ENCODE measurements at regions not wholly inside any gene's neighbourhood (a gene's known extent, or its start where the extent isn't known, plus 50 kb on each side); places are given as distances from the start of the nearest gene placed in this dataset.

- peaks cover 11% of the 10 kb centered on the region for H3K9me3 Mint-ChIP-seq (ENCODE audit: low read depth)
- H3K4me1 Mint-ChIP-seq (ENCODE audit: low read depth) = peaks cover 38% of the 10 kb centered on the region
- DNase-seq (ENCODE audit: low spot score) = no peak
- H3K27me3 Mint-ChIP-seq (ENCODE audit: low read depth) = no peaks in the 10 kb centered on the region
- peak overlapping the region; percentile 77 for H3K27ac Mint-ChIP-seq (ENCODE audit: unreplicated experiment)
- no peaks in the 10 kb centered on the region for H3K36me3 Mint-ChIP-seq (ENCODE audit: low read depth)
- H3K4me3 Mint-ChIP-seq (ENCODE audit: unreplicated experiment) = no peak overlapping the region
- TF ChIP-seq CTCF (IDR thresholded peaks at IDR 0.05) = no peak
Measured at GRCh38 chr13:63433546-63434150, 2018.0 kb upstream of the PCDH20 start.

DNA sequence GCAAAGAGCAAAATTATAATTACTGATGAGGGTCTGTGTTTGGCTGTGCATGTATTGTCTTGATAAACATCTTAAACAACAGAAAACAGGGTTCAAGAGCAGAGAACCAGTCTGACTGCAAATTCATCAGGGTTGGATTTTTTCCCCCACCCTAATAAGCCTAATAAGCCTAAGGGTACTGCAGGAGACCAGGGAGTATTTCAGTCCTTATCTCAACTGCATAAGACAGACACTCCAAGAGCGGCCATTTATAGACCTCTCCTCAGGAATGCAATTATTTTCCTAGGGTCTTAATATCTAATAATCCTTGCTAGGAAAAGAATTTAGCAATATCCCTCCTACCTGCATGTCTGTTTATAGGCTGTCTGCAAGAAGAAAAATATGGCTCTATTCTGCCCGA lies 2011.5 kb upstream of the PCDH20 start:
- no peak for DNase-seq (ENCODE audit: low spot score)
- H3K27me3 Mint-ChIP-seq (ENCODE audit: low read depth) = no peaks in the 10 kb centered on the region
- H3K4me3 Mint-ChIP-seq (ENCODE audit: unreplicated experiment) = no peak overlapping the region
- peaks cover 10% of the 10 kb centered on the region for H3K4me1 Mint-ChIP-seq (ENCODE audit: low read depth)
- H3K36me3 Mint-ChIP-seq (ENCODE audit: low read depth) = no peaks in the 10 kb centered on the region
- no peak overlapping the region for H3K27ac Mint-ChIP-seq (ENCODE audit: unreplicated experiment)
- peaks cover 7% of the 10 kb centered on the region for H3K9me3 Mint-ChIP-seq (ENCODE audit: low read depth)
- no peak for TF ChIP-seq CTCF (IDR thresholded peaks at IDR 0.05)

- no peaks in the 10 kb centered on the region for H3K36me3 Mint-ChIP-seq (ENCODE audit: low read depth)
- H3K27me3 Mint-ChIP-seq (ENCODE audit: low read depth) = no peaks in the 10 kb centered on the region
- no peak overlapping the region for H3K27ac Mint-ChIP-seq (ENCODE audit: unreplicated experiment)
- no peak overlapping the region for H3K4me3 Mint-ChIP-seq (ENCODE audit: unreplicated experiment)
- no peak for DNase-seq (ENCODE audit: low spot score)
- peaks cover 6% of the 10 kb centered on the region for H3K4me1 Mint-ChIP-seq (ENCODE audit: low read depth)
- no peak for TF ChIP-seq CTCF (IDR thresholded peaks at IDR 0.05)
- H3K9me3 Mint-ChIP-seq (ENCODE audit: low read depth) = peaks cover 7% of the 10 kb centered on the region
Measured at GRCh38 chr13:63425131-63425530, 2009.5 kb upstream of the PCDH20 start.

DNA sequence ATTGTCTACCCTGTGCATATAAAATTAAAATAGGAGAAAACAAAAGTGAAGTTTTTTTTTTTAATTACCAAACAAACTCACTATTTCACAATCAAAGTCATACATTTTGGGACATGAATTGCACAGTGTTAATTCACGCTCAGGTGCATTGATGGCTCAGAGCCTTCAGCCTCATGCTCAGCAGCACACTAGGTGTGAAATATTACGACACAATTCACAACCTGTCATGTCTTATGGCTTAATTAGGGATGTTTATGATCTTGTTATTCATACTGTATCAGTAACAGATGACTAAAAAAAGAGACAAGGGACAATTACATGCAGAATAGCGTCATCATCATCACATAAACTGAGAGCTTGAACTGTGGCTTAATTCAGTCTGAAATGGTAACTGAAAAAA lies 2005.5 kb upstream of the PCDH20 start:
- Mint-ChIP-seq H3K27ac (ENCODE audit: unreplicated experiment) (no peak overlapping the region), H3K36me3 (ENCODE audit: low read depth) (peaks cover 7% of the 10 kb centered on the region), H3K4me3 (ENCODE audit: unreplicated experiment) (no peak overlapping the region), H3K27me3 (ENCODE audit: low read depth) (no peaks in the 10 kb centered on the region), H3K9me3 (ENCODE audit: low read depth) (peaks cover 7% of the 10 kb centered on the region), H3K4me1 (ENCODE audit: low read depth) (peaks cover 6% of the 10 kb centered on the region)
- no peak for TF ChIP-seq CTCF (IDR thresholded peaks at IDR 0.05)
- DNase-seq (ENCODE audit: low spot score) = no peak

- Mint-ChIP-seq H3K4me3 (ENCODE audit: unreplicated experiment) (no peak overlapping the region), H3K27me3 (ENCODE audit: low read depth) (no peaks in the 10 kb centered on the region), H3K36me3 (ENCODE audit: low read depth) (peaks cover 7% of the 10 kb centered on the region), H3K4me1 (ENCODE audit: low read depth) (peaks cover 6% of the 10 kb centered on the region), H3K9me3 (ENCODE audit: low read depth) (peaks cover 8% of the 10 kb centered on the region), H3K27ac (ENCODE audit: unreplicated experiment) (no peak overlapping the region)
- no peak for TF ChIP-seq CTCF (IDR thresholded peaks at IDR 0.05)
- DNase-seq (ENCODE audit: low spot score) = no peak
Measured at GRCh38 chr13:63420685-63421084, 2005.0 kb upstream of the PCDH20 start.
